HL-60 (cell line): ENCODE measurements at regions not wholly inside any gene's neighbourhood (a gene's known extent, or its start where the extent isn't known, plus 50 kb on each side); places are given as distances from the start of the nearest gene placed in this dataset.

Experiments used
- DNase-seq, 2 experiments: peaks; one replicate each; pipeline ENCODE4 v3.0.0-alpha.2; 2010 to 2020; ENCODE audit warnings: low read depth in 1 of 2, low spot score in 1 of 2
- H3K27ac ChIP-seq: fragments of 250-450 bp; sonication (Bioruptor Pico); replicated peaks from 2 replicates; pipeline ENCODE4 v1.5.1; 2020; ENCODE audit warnings: mild to moderate bottlenecking, moderate library complexity
- H3K27me3 ChIP-seq: fragments of 250-450 bp; sonication (Bioruptor Pico); 2 replicates; pipeline ENCODE4 v1.5.1; 2021; ENCODE audit warnings: mild to moderate bottlenecking, moderate library complexity; ENCODE audit not compliant: insufficient read depth, poor library complexity, severe bottlenecking
- H3K4me3 ChIP-seq: replicated peaks from 2 replicates; pipeline ENCODE4 v1.5.1; 2011; ENCODE audit warnings: mild to moderate bottlenecking, control low read depth, low read length; ENCODE audit not compliant: insufficient read depth
- GABPA ChIP-seq: IDR thresholded peaks from 2 replicates; pipeline ENCODE4 v1.6.1; 2012; ENCODE audit warnings: low read depth
- POLR2AphosphoS5 ChIP-seq: IDR thresholded peaks from 2 replicates; pipeline ENCODE4 v1.6.1; 2012; ENCODE audit warnings: low read depth
- REST ChIP-seq: IDR thresholded peaks from 2 replicates; pipeline ENCODE4 v1.6.1; 2012; ENCODE audit warnings: low read depth; ENCODE audit not compliant: insufficient replicate concordance
- SPI1 ChIP-seq: IDR thresholded peaks from 2 replicates; pipeline ENCODE4 v1.6.1; 2012; ENCODE audit warnings: low read depth, mild to moderate bottlenecking, borderline replicate concordance
- TF ChIP-seq, protein P1 (sequence below): IDR thresholded peaks from one replicate; pipeline ENCODE4 v1.5.1; 2011; ENCODE audit warnings: low read length, control low read depth, inconsistent platforms; ENCODE audit not compliant: insufficient read depth

- DNase-seq, result no peak
- Histone ChIP-seq H3K27ac (no peak overlapping the region), H3K4me3 (no peak overlapping the region), H3K27me3 (no peaks in the 10 kb centered on the region)
- TF ChIP-seq GABPA (no peak), POLR2AphosphoS5 (no peak), SPI1 (no peak), REST (no peak)
Observed at GRCh38 chr3:74360406-74360805, 254.1 kb downstream of the CNTN3 start.

DNA sequence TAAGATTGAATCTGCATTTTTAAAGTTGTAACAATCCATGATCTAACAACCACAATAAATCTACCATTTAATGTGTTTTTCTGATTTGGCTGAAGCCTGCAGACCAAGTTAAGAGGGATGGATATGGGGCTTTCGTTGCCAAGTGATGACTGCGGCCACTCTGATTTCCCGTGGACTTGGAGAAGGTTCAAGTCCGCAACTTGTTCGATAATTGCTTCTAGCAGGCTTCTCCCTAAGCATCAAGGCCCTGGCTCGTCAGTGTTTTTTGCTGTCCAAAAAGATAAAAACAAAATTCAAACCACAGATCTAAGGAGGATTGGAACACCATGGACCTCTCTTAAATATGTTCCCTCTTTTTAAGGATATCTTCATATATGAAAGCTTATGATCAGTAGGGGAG, 256.6 kb downstream of the CNTN3 start:
- Histone ChIP-seq H3K27ac (no peak overlapping the region), H3K4me3 (no peak overlapping the region), H3K27me3 (no peaks in the 10 kb centered on the region)
- TF ChIP-seq GABPA (no peak), REST (no peak), POLR2AphosphoS5 (no peak), SPI1 (no peak)
- TF ChIP-seq, protein P1, sequence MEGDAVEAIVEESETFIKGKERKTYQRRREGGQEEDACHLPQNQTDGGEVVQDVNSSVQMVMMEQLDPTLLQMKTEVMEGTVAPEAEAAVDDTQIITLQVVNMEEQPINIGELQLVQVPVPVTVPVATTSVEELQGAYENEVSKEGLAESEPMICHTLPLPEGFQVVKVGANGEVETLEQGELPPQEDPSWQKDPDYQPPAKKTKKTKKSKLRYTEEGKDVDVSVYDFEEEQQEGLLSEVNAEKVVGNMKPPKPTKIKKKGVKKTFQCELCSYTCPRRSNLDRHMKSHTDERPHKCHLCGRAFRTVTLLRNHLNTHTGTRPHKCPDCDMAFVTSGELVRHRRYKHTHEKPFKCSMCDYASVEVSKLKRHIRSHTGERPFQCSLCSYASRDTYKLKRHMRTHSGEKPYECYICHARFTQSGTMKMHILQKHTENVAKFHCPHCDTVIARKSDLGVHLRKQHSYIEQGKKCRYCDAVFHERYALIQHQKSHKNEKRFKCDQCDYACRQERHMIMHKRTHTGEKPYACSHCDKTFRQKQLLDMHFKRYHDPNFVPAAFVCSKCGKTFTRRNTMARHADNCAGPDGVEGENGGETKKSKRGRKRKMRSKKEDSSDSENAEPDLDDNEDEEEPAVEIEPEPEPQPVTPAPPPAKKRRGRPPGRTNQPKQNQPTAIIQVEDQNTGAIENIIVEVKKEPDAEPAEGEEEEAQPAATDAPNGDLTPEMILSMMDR, result no peak
- no peak for DNase-seq

DNA sequence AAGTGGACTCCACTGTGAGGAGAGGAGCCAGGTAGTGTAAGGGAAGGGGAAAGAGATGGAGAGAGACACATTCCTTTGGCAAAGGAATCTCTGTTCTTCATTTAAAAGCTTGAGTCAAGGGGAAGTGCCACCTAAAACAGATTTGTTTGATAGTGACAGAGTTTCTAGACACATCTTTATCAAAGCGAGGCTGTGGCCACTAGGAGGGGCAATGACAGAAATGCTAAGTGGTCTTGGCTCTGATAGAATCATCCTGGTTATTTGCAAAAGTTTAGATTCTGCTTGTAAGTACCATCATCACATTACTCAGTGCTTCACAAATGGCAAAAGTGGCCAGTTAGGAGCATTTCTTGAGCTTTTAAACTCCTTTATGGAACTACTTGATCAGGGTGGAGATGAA, 261.4 kb downstream of the CNTN3 start:
- H3K27me3 ChIP-seq, result no peaks in the 10 kb centered on the region

More for the DNA sequence above, 261.4 kb downstream of the CNTN3 start:
- DNase-seq, result no peak
- Histone ChIP-seq H3K4me3 (no peak overlapping the region), H3K27ac (no peak overlapping the region)
- TF ChIP-seq REST (no peak), POLR2AphosphoS5 (no peak), SPI1 (no peak), GABPA (no peak)
- TF ChIP-seq, protein P1, result no peak
